Vagina (tissue), 2 donors: ENCODE measurements at regions not wholly inside any gene's neighbourhood (a gene's known extent, or its start where the extent isn't known, plus 50 kb on each side); places are given as distances from the start of the nearest gene placed in this dataset.

ENCODE experiments used
- CTCF ChIP-seq, 3 experiments: fragments of 450-650 bp in 2 of 3; fragments of 200-600 bp in 1 of 3; sonication (generic) in 1 of 3; IDR thresholded peaks; one replicate each; pipeline ENCODE4 v1.5.1; 2017 to 2019; ENCODE audit warnings: antibody characterized with exemption in 3 of 3, mild to moderate bottlenecking in 2 of 3, moderate library complexity in 2 of 3
- POLR2A ChIP-seq, 2 donors: fragments of 450-650 bp; IDR thresholded peaks; one replicate each; pipeline ENCODE4 v1.6.1; 2017; ENCODE audit warnings: antibody characterized with exemption in 2 of 2, mild to moderate bottlenecking in 2 of 2, moderate library complexity in 2 of 2
- POLR2AphosphoS5 ChIP-seq, 2 donors: sonication (generic); formaldehyde crosslinking; IDR thresholded peaks; one replicate each; pipeline ENCODE4 v1.9.0; 2017; ENCODE audit warnings: antibody characterized with exemption in 2 of 2, mild to moderate bottlenecking in 2 of 2, low read depth in 1 of 2; ENCODE audit not compliant: insufficient read depth in 1 of 2

- TF ChIP-seq CTCF (IDR thresholded peaks at IDR 0.05), result no peak
- TF ChIP-seq POLR2AphosphoS5 (IDR thresholded peaks at IDR 0.05; ENCODE audit: insufficient read depth in 1 of 2, low read depth in 1 of 2), result no peak
- no peak for TF ChIP-seq POLR2A (IDR thresholded peaks at IDR 0.05)
Measured at GRCh38 chr6:97822632-97823031, 539.6 kb upstream of the MMS22L start.
